ENCODE measurements at regions not wholly inside any gene's neighbourhood (a gene's known extent, or its start where the extent isn't known, plus 50 kb on each side); places are given as distances from the start of the nearest gene placed in this dataset.

GRCh38 chr1:216997069-216997468, 273.8 kb upstream of the ESRRG start:
- TF ChIP-seq CTCF (IDR thresholded peaks at IDR 0.05; ENCODE audit: low read depth, low read length, missing control alignments): no peak
- no peak for DNase-seq (ENCODE audit: low read depth)
- no peak overlapping the region for H3K4me3 ChIP-seq (ENCODE audit: low read depth, low read length)

GRCh38 chr1:216984536-216984935, 261.3 kb upstream of the ESRRG start:
- no peak overlapping the region for H3K4me3 ChIP-seq (ENCODE audit: low read depth, low read length)
- TF ChIP-seq CTCF (IDR thresholded peaks at IDR 0.05; ENCODE audit: low read depth, low read length, missing control alignments): no peak
- no peak for DNase-seq (ENCODE audit: low read depth)

GRCh38 chr1:216983823-216984222, 260.6 kb upstream of the ESRRG start:
- no peak for TF ChIP-seq CTCF (IDR thresholded peaks at IDR 0.05; ENCODE audit: low read depth, low read length, missing control alignments)
- no peak for DNase-seq (ENCODE audit: low read depth)
- no peak overlapping the region for H3K4me3 ChIP-seq (ENCODE audit: low read depth, low read length)

- no peak for DNase-seq (ENCODE audit: low read depth)
- TF ChIP-seq CTCF (IDR thresholded peaks at IDR 0.05; ENCODE audit: low read depth, low read length, missing control alignments): no peak
- no peak overlapping the region for H3K4me3 ChIP-seq (ENCODE audit: low read depth, low read length)
Observed at GRCh38 chr1:216961516-216961915, 238.3 kb upstream of the ESRRG start.

GRCh38 chr1:216960716-216961115, 237.5 kb upstream of the ESRRG start:
- DNase-seq (ENCODE audit: low read depth): no peak
- no peak overlapping the region for H3K4me3 ChIP-seq (ENCODE audit: low read depth, low read length)
- TF ChIP-seq CTCF (IDR thresholded peaks at IDR 0.05; ENCODE audit: low read depth, low read length, missing control alignments): no peak

GRCh38 chr1:216958569-216958968, 235.3 kb upstream of the ESRRG start:
- no peak overlapping the region for H3K4me3 ChIP-seq (ENCODE audit: low read depth, low read length)
- no peak for DNase-seq (ENCODE audit: low read depth)
- TF ChIP-seq CTCF (IDR thresholded peaks at IDR 0.05; ENCODE audit: low read depth, low read length, missing control alignments): no peak

- H3K4me3 ChIP-seq (ENCODE audit: low read depth, low read length): no peak overlapping the region
- DNase-seq (ENCODE audit: low read depth): no peak
- TF ChIP-seq CTCF (IDR thresholded peaks at IDR 0.05; ENCODE audit: low read depth, low read length, missing control alignments): no peak
Observed at GRCh38 chr1:216953495-216953894, 230.3 kb upstream of the ESRRG start.

All from GM12864 (cell line).